OCI-LY7 (cell line): ENCODE measurements at regions not wholly inside any gene's neighbourhood (a gene's known extent, or its start where the extent isn't known, plus 50 kb on each side); places are given as distances from the start of the nearest gene placed in this dataset.

Experiments used
- BruUV-seq: library from RNA; stranded (reverse); fragments of 400-500 nt; replicated peaks from 2 replicates; lab custom pipeline; 2021; lab: Mats Ljungman, UMichigan
- CTCF ChIA-PET: fragments of 300-600 bp; sonication (Branson Sonifier 250); formaldehyde crosslinking; loops from one replicate; lab custom pipeline; 2022; ENCODE audit warnings: antibody characterized with exemption; ENCODE audit not compliant: unreplicated experiment; lab: Charles Lee
- POLR2A ChIA-PET: fragments of 300-600 bp; sonication (Branson Sonifier 250); formaldehyde crosslinking; loops from one replicate; lab custom pipeline; 2022; ENCODE audit warnings: antibody characterized with exemption; lab: Charles Lee
- DNase-seq: peaks from one replicate; pipeline ENCODE4 v3.0.0-alpha.2; 2015; ENCODE audit warnings: low spot score
- H2AFZ ChIP-seq: fragments of 200-600 bp; sonication (generic), shearing (Covaris generic); 2 replicates; pipeline ENCODE4 v1.6.1; 2014; ENCODE audit warnings: mild to moderate bottlenecking, antibody characterized with exemption, low read length, moderate library complexity
- H3K27ac ChIP-seq: fragments of 200-600 bp; sonication (generic); 2 replicates; pipeline ENCODE4 v1.5.1; 2014; ENCODE audit warnings: mixed run types, low read depth, mild to moderate bottlenecking, moderate library complexity, low read length, inconsistent platforms; ENCODE audit not compliant: poor library complexity, severe bottlenecking
- H3K36me3 ChIP-seq: fragments of 200-600 bp; sonication (generic); 2 replicates; pipeline ENCODE4 v1.6.1; 2014; ENCODE audit warnings: mild to moderate bottlenecking, antibody characterized with exemption, low read length, moderate library complexity, mixed read lengths; ENCODE audit not compliant: insufficient read depth
- H3K4me1 ChIP-seq: fragments of 200-600 bp; sonication (generic); 2 replicates; pipeline ENCODE4 v1.5.1; 2014; ENCODE audit warnings: mild to moderate bottlenecking, low read length; ENCODE audit not compliant: insufficient read depth, poor library complexity, severe bottlenecking
- H3K4me2 ChIP-seq: fragments of 200-600 bp; sonication (generic); 2 replicates; pipeline ENCODE4 v1.6.1; 2014; ENCODE audit warnings: mild to moderate bottlenecking, low read length
- H3K4me3 ChIP-seq: fragments of 200-600 bp; sonication (generic); 2 replicates; pipeline ENCODE4 v1.5.1; 2014; ENCODE audit warnings: mild to moderate bottlenecking, low read depth, low read length; ENCODE audit not compliant: poor library complexity, severe bottlenecking
- H3K79me2 ChIP-seq: fragments of 200-600 bp; sonication (generic); 2 replicates; pipeline ENCODE4 v1.6.1; 2016; ENCODE audit warnings: low read depth, mild to moderate bottlenecking, low read length, moderate library complexity, mixed read lengths; ENCODE audit not compliant: insufficient read depth
- H3K9me2 ChIP-seq: fragments of 200-600 bp; sonication (generic); 2 replicates; pipeline ENCODE4 v1.6.1; 2016; ENCODE audit warnings: mild to moderate bottlenecking, low read length, mixed read lengths; ENCODE audit not compliant: insufficient read depth
- H3K9me3 ChIP-seq: fragments of 200-600 bp; sonication (generic); 2 replicates; pipeline ENCODE4 v1.6.1; 2014; ENCODE audit warnings: mild to moderate bottlenecking, mixed run types, low read length, mixed read lengths
- H4K20me1 ChIP-seq: fragments of 200-600 bp; sonication (generic); 2 replicates; pipeline ENCODE4 v1.6.1; 2014; ENCODE audit warnings: mild to moderate bottlenecking, antibody characterized with exemption, low read length, moderate library complexity, mixed read lengths; ENCODE audit not compliant: insufficient read depth
- CTCF ChIP-seq: fragments of 200-600 bp; sonication (generic); conservative IDR thresholded peaks from 2 replicates; pipeline ENCODE4 v1.5.1; 2014; ENCODE audit warnings: mild to moderate bottlenecking, antibody characterized with exemption, low read length, moderate library complexity, mixed read lengths
- EZH2phosphoT487 ChIP-seq: fragments of 200-600 bp; sonication (generic); IDR thresholded peaks from 2 replicates; pipeline ENCODE4 v1.6.1; 2018; ENCODE audit warnings: low read depth, borderline replicate concordance, mild to moderate bottlenecking, mixed run types, antibody characterized with exemption, low read length, moderate library complexity, mixed read lengths
- intact Hi-C: fragments of 100-400 bp; cut with micrococcal nuclease; formaldehyde crosslinking; loops from one replicate; pipeline ENCODE4 v1.10.0; 2022; ENCODE audit not compliant: unreplicated experiment

GRCh38 chr9:93891549-93892310, 63.4 kb downstream of the BARX1 start:
- H4K20me1 ChIP-seq, result no peaks in the 10 kb centered on the region
- no peak overlapping the region for H3K4me2 ChIP-seq
- no peak overlapping the region for H2AFZ ChIP-seq
- ChIA-PET CTCF (no interaction called here), POLR2A (no interaction called here)
- H3K4me1 ChIP-seq, result no peaks in the 10 kb centered on the region
- DNase-seq, result no peak
- intact Hi-C loops, result no loop called here
- no TSS peak for BruUV-seq
- no peak overlapping the region for H3K27ac ChIP-seq
- no peaks in the 10 kb centered on the region for H3K36me3 ChIP-seq
- H3K4me3 ChIP-seq, result no peak overlapping the region
- TF ChIP-seq EZH2phosphoT487 (no peak), CTCF (no peak)
- no peaks in the 10 kb centered on the region for H3K9me3 ChIP-seq
- H3K79me2 ChIP-seq, result no peaks in the 10 kb centered on the region
- H3K9me2 ChIP-seq, result no peaks in the 10 kb centered on the region

- POLR2A ChIA-PET, result no interaction called here
- intact Hi-C loops, result no loop called here
- no peaks in the 10 kb centered on the region for H3K9me2 ChIP-seq
- H3K27ac ChIP-seq, result no peak overlapping the region
- no peak for TF ChIP-seq CTCF
- no peak for TF ChIP-seq EZH2phosphoT487
- no peak overlapping the region for H3K4me3 ChIP-seq
- no peaks in the 10 kb centered on the region for H3K9me3 ChIP-seq
- no peaks in the 10 kb centered on the region for H3K79me2 ChIP-seq
- H3K4me2 ChIP-seq, result no peak overlapping the region
- BruUV-seq, result no TSS peak
- no peaks in the 10 kb centered on the region for H4K20me1 ChIP-seq
- H3K36me3 ChIP-seq, result no peaks in the 10 kb centered on the region
- CTCF ChIA-PET, result no interaction called here
- no peak overlapping the region for H2AFZ ChIP-seq
- H3K4me1 ChIP-seq, result no peaks in the 10 kb centered on the region
- no peak for DNase-seq
Measured at GRCh38 chr9:93891050-93891449, 64.1 kb downstream of the BARX1 start.

- POLR2A ChIA-PET, result no interaction called here
- H3K27ac ChIP-seq, result no peak overlapping the region
- H3K79me2 ChIP-seq, result no peaks in the 10 kb centered on the region
- H3K36me3 ChIP-seq, result no peaks in the 10 kb centered on the region
- TF ChIP-seq CTCF (no peak), EZH2phosphoT487 (no peak)
- no peak overlapping the region for H3K4me3 ChIP-seq
- H4K20me1 ChIP-seq, result no peaks in the 10 kb centered on the region
- BruUV-seq, result no TSS peak
- CTCF ChIA-PET, result no interaction called here
- intact Hi-C loops, result no loop called here
- no peak overlapping the region for H2AFZ ChIP-seq
- no peak overlapping the region for H3K4me2 ChIP-seq
- H3K9me3 ChIP-seq, result no peaks in the 10 kb centered on the region
- no peaks in the 10 kb centered on the region for H3K4me1 ChIP-seq
- DNase-seq, result no peak
- no peaks in the 10 kb centered on the region for H3K9me2 ChIP-seq
Measured at GRCh38 chr9:93890436-93890935, 64.7 kb downstream of the BARX1 start.
